HG02623 (cell line): ENCODE measurements at regions not wholly inside any gene's neighbourhood (a gene's known extent, or its start where the extent isn't known, plus 50 kb on each side); places are given as distances from the start of the nearest gene placed in this dataset.

Experiments
- ATAC-seq: cut with Tn5 transposase; IDR thresholded peaks from one replicate; pipeline ENCODE4 v1.9.1; 2021; ENCODE audit warnings: moderate library complexity; ENCODE audit not compliant: unreplicated experiment

- no peak for ATAC-seq
These were observed 96.3 kb upstream of the RNF152 start for GRCh38 chr18:61989138-61989537.

DNA sequence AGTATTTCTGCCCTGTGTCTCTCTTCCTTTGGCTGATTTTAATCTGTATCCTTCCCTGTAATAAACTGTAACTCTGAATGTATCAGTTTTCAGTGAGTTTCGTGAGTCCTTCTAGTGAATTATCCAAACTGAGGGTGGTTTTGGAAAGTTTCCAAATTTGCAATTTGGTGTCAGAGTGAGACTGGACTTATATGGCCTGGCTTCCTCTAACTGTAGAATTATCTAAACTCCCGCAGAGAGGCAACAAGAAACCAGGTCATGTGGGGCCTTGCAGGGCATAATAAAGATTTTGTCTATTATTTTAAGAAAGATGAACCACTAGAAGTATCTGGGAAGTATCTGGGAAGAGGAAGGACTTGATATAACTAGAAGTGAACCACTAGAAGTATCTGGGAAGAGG, 95.3 kb upstream of the RNF152 start:
- ATAC-seq: no peak

DNA sequence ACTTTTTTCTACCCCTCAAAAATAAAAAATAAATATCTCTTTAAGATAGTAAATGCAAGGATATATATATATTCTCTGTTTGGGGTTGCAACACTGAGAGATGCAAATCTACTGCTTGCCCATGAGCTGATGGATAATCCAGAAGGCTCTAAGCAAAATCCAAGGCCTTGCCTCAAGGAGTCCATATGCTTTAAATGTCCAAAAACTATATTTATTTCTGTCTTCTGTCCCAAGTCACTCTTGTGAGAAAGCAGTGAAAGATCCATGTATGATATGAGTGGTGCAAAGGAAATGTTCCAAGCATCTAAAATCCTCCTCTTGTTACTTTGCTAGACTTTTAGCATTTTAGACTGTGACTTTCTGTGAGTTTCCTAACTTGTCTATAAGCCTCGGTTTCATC, 92.9 kb upstream of the RNF152 start:
- no peak for ATAC-seq

- no peak for ATAC-seq
These were observed 91.5 kb upstream of the RNF152 start for GRCh38 chr18:61984349-61984748.

GRCh38 chr18:61982475-61982874, 89.7 kb upstream of the RNF152 start:
- no peak for ATAC-seq

GRCh38 chr18:61980355-61980754, 87.5 kb upstream of the RNF152 start:
- no peak for ATAC-seq

DNA sequence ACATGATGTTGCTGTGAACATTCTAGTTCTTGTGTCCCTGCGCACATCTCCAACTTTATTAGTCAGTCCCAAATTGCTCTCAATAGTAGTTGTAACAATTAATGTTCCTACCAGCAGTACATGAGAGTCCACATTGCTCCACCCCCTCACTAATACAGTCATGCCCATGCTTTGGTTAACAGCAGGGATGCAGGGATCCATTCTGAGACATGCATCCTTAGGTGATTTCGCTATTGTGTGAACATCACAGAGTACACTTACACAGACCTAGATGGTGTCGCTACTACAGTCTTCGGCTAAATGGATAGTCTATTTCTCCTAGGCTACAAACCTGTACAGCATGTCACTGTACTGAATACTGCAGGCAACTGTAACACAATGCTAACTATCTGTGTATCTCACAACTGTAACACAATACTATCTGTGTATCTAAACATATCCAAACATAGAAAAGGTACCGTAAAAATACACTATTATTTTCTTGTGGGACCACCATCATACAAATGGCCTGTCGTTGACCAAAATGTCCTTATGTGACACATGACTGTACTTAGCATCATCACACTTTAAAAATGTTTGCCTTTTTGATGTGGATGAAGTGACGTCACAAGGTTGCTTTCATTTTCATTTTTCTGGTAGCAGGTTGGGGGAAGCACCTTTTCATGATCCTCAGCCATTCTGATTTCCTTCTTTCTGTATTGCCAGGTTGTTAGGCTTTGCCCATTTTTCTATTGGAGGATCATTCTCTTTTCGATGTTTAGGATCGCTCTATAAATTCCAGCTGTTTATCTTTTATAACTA, 82.9 kb upstream of the RNF152 start:
- ATAC-seq: peak; percentile 47

GRCh38 chr18:61973273-61974115, 80.7 kb upstream of the RNF152 start:
- ATAC-seq: no peak

GRCh38 chr18:61972389-61973264, 79.8 kb upstream of the RNF152 start:
- ATAC-seq: peak; percentile 87

DNA sequence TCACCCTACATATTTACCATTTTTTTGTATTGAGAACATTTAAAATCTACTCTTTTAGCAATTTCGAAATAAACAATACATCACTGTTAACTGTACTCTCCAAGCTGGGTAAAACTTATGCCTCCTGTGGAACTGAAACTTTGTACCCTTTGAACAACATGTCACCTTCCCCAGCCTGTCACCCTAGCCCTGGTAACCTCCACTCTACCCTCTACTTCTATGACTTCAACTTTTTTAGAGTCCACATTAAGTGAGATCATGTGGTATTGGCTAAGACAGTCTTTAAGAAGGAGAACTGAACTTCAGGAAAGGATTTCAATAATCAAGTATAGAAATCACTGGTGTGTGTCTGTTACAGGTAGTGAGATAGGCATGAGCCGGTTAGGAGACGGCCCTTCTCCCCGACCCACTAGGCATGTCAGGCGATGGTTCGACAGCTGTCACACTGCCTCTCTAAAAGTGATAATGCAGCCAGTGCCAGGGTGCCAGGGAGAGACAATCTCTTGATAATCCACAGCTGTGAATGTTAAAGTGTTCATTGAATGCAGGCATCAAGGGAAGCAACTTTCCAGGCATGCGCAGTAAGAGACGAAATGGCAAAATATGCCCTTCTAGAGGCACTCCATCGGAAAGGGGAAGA, 74.6 kb upstream of the RNF152 start:
- ATAC-seq: no peak

DNA sequence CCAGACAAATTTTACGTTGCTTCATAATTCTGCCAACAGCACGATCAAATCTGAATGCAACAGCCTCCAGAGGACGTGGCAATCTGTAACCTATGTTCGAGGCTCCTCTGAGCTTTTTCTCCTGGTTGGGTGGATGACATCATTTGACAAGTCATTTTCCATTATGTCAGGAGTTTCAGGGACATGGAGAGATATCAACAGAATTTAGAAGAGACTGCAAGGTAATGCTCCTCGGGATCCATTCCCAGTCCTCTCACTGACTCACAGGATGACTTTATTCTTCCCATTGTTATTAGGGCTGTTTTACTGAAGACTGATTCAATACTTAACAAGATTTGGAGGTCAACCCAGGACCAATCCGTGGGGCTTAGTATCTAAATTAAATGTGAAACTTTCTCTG, 72.5 kb upstream of the RNF152 start:
- ATAC-seq: no peak

GRCh38 chr18:61964616-61965015, 71.8 kb upstream of the RNF152 start:
- no peak for ATAC-seq

DNA sequence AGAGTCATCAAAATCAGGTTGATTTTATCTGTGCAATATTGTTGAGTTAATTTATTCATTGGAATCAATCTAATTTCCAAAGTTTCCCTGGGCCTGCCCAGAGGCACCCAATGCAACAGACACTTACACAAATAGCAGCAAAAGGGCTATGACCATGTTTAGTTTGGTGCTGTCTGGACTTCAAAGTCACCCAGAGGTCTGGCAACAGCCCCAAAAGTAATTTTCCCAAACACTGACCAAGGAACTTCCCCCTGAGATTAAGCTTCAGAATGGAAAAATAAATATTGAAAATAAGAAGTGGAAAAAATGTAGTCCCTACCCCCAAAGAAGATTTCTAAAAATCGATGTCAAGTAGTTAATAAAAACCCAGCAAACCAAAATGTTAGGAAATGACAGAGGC, 70.9 kb upstream of the RNF152 start:
- ATAC-seq: no peak

GRCh38 chr18:61957801-61958516, 65.2 kb upstream of the RNF152 start:
- no peak for ATAC-seq

- peak; percentile 19 for ATAC-seq
These were observed 62.8 kb upstream of the RNF152 start for GRCh38 chr18:61955644-61956043.

DNA sequence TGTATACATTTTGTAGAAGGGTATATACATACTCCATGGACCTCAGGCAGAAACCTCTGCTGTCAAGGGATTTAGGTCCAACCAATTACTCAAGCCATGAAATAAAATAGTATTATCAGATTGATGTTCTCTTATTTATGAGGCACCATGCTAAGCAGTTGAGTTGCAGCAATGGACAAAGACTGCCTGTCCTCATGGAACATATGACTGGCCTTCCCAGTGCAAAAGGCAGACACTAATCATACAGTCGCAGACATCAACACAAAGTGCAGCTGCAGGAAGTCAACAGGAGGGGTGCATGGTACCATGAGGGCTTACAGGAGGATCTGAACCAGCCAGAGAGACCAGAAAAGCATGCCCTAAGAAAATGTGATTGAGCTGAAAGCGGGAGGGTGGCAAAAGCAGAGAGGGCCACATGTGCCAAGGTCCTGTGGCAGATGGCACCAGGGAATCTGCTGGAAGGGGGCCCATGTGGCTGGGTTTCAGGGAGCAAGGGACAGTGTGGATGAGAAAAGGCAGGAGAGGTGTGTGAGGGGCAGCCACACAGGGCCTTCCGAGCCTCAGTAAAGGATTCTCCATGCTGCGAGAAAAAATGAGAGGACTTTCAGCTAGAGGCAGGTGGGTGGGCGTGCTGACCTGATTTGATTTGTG, 61.4 kb upstream of the RNF152 start:
- ATAC-seq: no peak

DNA sequence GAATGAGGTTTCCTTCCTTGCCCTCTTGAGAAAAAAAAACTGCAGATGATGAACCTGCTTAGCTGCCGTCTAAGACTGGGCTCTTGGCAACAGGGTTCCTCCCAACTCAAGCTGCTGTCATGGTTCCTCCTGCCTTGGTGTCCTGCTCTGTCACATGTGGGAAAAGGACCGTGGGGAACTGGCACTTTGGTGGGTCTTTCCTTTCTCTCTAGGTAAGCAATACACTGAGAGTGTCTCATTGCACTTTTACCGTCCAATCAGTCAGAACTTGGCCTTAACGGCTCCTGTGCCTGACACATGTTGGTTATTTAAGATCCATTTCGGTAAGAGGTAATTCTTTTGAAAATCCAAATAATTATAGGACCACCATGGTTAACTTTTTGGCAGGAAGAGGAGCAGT, 60.8 kb upstream of the RNF152 start:
- ATAC-seq: no peak

GRCh38 chr18:61953161-61953560, 60.4 kb upstream of the RNF152 start:
- ATAC-seq: no peak

DNA sequence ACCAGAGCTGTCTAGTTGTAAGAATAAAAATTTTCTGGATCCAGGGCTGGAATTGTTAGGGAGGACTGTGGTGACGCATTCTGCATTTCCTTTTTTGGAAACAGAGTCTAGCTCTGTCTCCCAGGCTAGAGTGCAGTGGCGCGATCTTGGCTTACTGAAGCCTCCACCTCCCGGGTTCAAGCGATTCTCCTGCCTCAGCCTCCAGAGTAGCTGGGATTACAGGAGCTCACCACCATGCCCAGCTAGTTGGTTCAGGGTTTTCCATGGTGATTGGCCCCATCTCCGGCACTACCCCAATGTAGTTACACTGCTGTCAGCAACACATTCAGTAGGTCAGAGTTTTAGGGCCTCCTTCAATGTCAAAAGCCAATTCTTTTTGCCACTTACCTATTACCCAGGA, 58.6 kb upstream of the RNF152 start:
- ATAC-seq: no peak

DNA sequence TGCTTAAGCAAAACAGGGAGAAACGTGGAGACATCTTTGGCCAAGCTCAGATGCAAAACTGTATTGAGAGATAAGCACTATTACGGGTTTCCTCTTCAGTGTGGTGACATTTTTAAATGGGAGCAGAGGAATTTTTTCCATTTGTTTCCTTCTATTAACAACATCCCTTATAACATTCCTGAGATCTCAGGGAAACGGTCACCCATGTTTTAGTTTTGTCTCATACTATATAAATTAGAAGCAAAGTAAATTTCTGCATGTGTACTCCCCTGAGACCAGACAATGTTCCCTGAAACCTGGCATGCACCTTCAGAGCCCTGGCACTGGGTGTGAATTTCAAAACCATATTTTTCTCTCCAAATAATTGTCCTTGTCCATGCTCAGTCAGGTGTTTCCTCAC, 57.6 kb upstream of the RNF152 start:
- no peak for ATAC-seq
